Gastroesophageal sphincter (tissue), 3 donors: ENCODE measurements at regions not wholly inside any gene's neighbourhood (a gene's known extent, or its start where the extent isn't known, plus 50 kb on each side); places are given as distances from the start of the nearest gene placed in this dataset.

Experiments used
- CTCF ChIP-seq, 4 experiments: fragments of 200-600 bp in 2 of 4; fragments of 450-650 bp in 2 of 4; sonication (generic) in 1 of 4; IDR thresholded peaks; one replicate each; pipeline ENCODE4 v1.5.1; 2017 to 2019; ENCODE audit warnings: antibody characterized with exemption in 4 of 4, mild to moderate bottlenecking in 2 of 4, moderate library complexity in 2 of 4
- POLR2A ChIP-seq, 2 donors: fragments of 450-650 bp; IDR thresholded peaks; one replicate each; pipeline ENCODE4 v1.6.1; 2017; ENCODE audit warnings: antibody characterized with exemption in 2 of 2, mild to moderate bottlenecking in 2 of 2, moderate library complexity in 1 of 2
- POLR2AphosphoS5 ChIP-seq: sonication (generic); formaldehyde crosslinking; IDR thresholded peaks from one replicate; pipeline ENCODE4 v1.6.1; 2017; ENCODE audit warnings: antibody characterized with exemption

- TF ChIP-seq POLR2AphosphoS5 (no peak), CTCF (IDR thresholded peaks at IDR 0.05) (no peak), POLR2A (IDR thresholded peaks at IDR 0.05) (no peak)
Observed at GRCh38 chr17:54353789-54354525, 531.2 kb downstream of the KIF2B start.
